BLaER1 (cell line): ENCODE measurements at regions not wholly inside any gene's neighbourhood (a gene's known extent, or its start where the extent isn't known, plus 50 kb on each side); places are given as distances from the start of the nearest gene placed in this dataset.

Source experiments
- H3K27ac ChIP-seq: shearing (Covaris generic); formaldehyde crosslinking; 2 replicates; pipeline ENCODE4 v1.8.1; 2022
- H3K27me3 ChIP-seq: shearing (Covaris generic); formaldehyde crosslinking; 2 replicates; pipeline ENCODE4 v1.8.1; 2022
- H3K36me3 ChIP-seq: shearing (Covaris generic); formaldehyde crosslinking; 2 replicates; pipeline ENCODE4 v1.8.1; 2022
- H3K4me1 ChIP-seq: shearing (Covaris generic); formaldehyde crosslinking; 2 replicates; pipeline ENCODE4 v1.8.1; 2022
- H3K4me2 ChIP-seq: shearing (Covaris generic); formaldehyde crosslinking; 2 replicates; pipeline ENCODE4 v1.8.1; 2022
- H3K4me3 ChIP-seq: shearing (Covaris generic); formaldehyde crosslinking; 2 replicates; pipeline ENCODE4 v1.8.1; 2022
- H3K9ac ChIP-seq: shearing (Covaris generic); formaldehyde crosslinking; 2 replicates; pipeline ENCODE4 v1.8.1; 2022
- H3K9me3 ChIP-seq: shearing (Covaris generic); formaldehyde crosslinking; 2 replicates; pipeline ENCODE4 v1.8.1; 2022
- H4K20me1 ChIP-seq: shearing (Covaris generic); formaldehyde crosslinking; 2 replicates; pipeline ENCODE4 v1.8.1; 2022
- Cebpa-rat ChIP-seq: shearing (Covaris generic); IDR thresholded peaks from 2 replicates; pipeline ENCODE4 v1.8.1; 2022

DNA sequence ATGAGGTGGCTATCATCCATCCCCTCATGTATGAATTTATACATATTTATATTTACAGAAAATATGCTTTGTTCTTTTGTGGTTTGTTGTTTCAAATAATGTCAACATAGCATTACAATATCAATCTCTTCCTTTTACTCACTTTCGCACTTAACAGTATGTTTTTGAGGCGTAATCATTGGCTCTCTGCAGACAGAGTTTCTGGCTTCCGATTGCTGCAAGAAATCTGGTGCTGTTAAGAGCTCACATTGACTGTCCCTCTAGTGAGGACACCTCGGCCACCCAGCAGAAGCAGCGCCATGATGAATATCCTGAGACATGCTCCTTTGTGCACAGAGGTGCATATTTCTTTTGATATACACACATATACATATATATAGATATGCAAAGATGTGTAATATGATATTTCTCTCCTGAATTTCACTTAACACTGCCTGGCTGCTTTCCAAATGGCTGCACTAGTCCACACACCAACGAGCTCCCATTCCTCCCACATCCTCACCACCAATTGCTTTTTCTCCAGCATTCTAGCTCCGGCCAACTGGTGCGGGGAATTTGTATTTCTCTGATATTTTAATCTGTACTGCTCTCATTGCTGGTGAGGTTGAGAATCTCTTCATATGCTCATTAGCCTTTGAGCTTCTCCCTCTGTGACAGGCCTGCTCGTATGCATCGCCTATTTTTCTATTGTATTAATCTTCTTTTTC lies 248.4 kb downstream of the SIPA1L2 start:
- no peak overlapping the region for H3K9ac ChIP-seq
- H3K27ac ChIP-seq, result no peak overlapping the region
- H3K9me3 ChIP-seq, result no peaks in the 10 kb centered on the region
- no peaks in the 10 kb centered on the region for H3K27me3 ChIP-seq
- H3K36me3 ChIP-seq, result no peaks in the 10 kb centered on the region
- H3K4me1 ChIP-seq, result peaks cover 4% of the 10 kb centered on the region
- no peak for TF ChIP-seq Cebpa-rat
- H4K20me1 ChIP-seq, result no peaks in the 10 kb centered on the region
- no peak overlapping the region for H3K4me2 ChIP-seq
- H3K4me3 ChIP-seq, result no peak overlapping the region

DNA sequence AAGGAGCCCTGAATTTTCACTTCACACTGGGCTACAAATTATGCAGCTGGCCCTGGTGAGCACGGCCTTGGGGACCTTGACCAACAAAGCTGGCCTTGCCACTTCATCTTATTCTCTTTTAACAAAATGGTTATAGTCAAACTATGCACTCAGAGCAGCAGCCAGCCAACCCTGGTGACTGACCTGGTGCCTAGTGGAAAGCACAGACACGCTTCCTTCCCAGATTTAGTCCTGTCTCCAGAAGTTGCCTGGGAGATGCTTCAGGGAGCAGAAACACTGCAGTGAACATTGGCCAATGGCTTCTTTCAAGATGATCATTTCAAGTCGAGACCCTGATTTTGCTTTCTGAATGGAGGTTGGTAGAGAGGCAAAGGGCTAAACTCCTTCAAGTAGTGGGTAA lies 249.3 kb downstream of the SIPA1L2 start:
- H3K4me1 ChIP-seq, result no peaks in the 10 kb centered on the region
- H3K9me3 ChIP-seq, result no peaks in the 10 kb centered on the region
- no peak overlapping the region for H3K9ac ChIP-seq
- no peak overlapping the region for H3K27ac ChIP-seq
- H3K4me2 ChIP-seq, result no peak overlapping the region
- no peaks in the 10 kb centered on the region for H4K20me1 ChIP-seq
- H3K27me3 ChIP-seq, result no peaks in the 10 kb centered on the region
- H3K36me3 ChIP-seq, result no peaks in the 10 kb centered on the region
- TF ChIP-seq Cebpa-rat, result no peak
- H3K4me3 ChIP-seq, result no peak overlapping the region

DNA sequence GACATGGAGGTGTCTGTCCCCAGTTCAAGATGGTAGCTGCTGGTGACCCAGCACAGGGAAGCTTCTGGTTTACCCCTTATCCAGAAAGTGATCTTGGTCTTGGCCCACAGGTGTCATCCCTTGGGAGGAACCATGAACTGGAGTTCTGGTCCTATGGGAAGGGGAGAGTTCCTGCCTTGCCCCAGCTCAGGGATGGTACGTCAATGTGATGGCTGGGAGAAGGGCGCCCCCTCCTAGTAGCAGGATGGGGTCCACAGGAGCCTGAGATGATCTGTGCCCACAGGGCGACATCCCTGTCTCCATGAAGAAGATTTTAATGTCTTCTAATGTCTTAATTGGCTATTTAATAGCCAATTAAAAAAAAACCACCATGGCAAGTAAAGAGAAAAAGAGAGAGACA lies 249.8 kb downstream of the SIPA1L2 start:
- Histone ChIP-seq H3K4me2 (no peak overlapping the region), H3K9me3 (no peaks in the 10 kb centered on the region), H3K27ac (no peak overlapping the region), H3K4me3 (no peak overlapping the region), H3K9ac (no peak overlapping the region), H3K36me3 (no peaks in the 10 kb centered on the region), H3K4me1 (no peaks in the 10 kb centered on the region), H4K20me1 (no peaks in the 10 kb centered on the region), H3K27me3 (no peaks in the 10 kb centered on the region)
- no peak for TF ChIP-seq Cebpa-rat

DNA sequence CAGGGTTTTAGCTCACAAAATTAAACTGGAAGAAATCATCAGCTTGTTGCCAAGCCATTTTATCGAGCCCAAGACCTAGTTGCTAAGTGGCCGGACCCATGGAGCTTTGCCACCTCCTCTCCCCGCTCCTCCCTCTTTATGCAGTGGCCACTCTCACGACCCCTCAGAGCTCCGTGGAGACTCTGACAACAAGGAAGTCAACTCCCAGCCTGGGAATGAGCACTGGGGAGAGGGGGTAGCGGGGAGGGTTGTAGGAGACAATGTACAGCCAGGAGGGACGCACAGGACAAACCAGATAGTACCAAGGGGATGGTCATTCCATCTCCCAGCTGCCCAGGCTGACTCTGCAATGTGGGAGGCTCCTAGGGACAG lies 250.9 kb downstream of the SIPA1L2 start:
- no peaks in the 10 kb centered on the region for H3K36me3 ChIP-seq

DNA sequence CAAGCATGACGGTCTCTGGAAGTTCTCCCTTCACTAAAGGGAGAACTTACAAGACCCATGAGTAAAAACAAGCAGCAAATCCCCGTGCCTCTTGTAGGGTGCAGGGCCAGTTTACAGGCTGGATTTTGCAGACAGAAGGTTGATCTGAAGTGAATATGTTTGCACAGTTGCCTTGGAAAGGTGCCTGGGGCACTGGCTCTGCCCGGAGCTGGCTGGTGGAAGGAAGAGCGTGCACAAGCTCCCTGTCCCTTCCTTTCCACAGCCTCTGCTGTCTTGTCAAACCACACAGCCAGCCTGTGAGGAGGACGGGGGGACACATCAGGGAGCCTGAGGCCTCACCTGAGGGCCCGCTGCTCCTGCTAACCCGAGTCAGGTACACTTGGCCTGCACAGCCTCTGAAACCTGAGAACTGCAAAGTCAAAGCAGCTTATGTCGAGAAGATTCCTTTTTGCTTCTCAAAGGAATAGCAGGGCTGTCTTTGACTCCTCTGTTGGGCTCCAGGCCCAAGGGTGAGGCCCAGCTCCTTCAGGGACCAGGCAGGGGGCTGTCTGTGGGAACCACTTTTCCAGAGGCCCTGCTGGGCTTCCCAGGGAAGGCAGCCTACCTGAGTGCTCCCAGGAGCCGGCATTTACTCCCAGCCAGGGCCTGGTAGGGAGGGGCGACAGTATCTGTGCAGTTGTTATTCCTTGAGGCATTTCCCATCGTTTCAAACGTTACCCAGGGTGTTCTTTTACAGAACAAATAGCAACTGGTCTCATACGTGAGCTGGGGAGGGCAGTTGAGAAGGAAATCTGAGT lies 251.5 kb downstream of the SIPA1L2 start:
- H3K9ac ChIP-seq, result no peak overlapping the region
- no peaks in the 10 kb centered on the region for H3K27me3 ChIP-seq
- no peaks in the 10 kb centered on the region for H4K20me1 ChIP-seq
- no peak overlapping the region for H3K4me3 ChIP-seq
- H3K4me2 ChIP-seq, result no peak overlapping the region
- no peaks in the 10 kb centered on the region for H3K36me3 ChIP-seq
- no peaks in the 10 kb centered on the region for H3K4me1 ChIP-seq
- no peaks in the 10 kb centered on the region for H3K9me3 ChIP-seq
- no peak overlapping the region for H3K27ac ChIP-seq
- no peak for TF ChIP-seq Cebpa-rat

More for the DNA sequence above, 250.9 kb downstream of the SIPA1L2 start:
- no peak overlapping the region for H3K4me2 ChIP-seq
- no peak overlapping the region for H3K9ac ChIP-seq
- no peaks in the 10 kb centered on the region for H4K20me1 ChIP-seq
- no peaks in the 10 kb centered on the region for H3K4me1 ChIP-seq
- H3K27me3 ChIP-seq, result no peaks in the 10 kb centered on the region
- no peak for TF ChIP-seq Cebpa-rat
- H3K9me3 ChIP-seq, result no peaks in the 10 kb centered on the region
- H3K27ac ChIP-seq, result no peak overlapping the region
- no peak overlapping the region for H3K4me3 ChIP-seq

DNA sequence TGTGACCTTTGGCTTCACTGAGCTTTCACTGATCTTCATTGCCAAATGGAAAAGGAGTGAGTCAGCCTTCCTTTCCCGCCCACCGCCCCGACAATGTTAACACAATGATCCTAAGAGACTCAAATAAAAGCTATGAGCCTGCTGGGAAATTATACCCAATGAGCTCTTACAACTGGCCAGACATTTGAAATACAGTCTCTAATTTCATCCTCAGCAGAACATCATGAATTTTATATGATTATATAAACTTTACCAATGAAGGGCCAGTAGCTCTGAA lies 252.5 kb downstream of the SIPA1L2 start:
- TF ChIP-seq Cebpa-rat, result no peak
- Histone ChIP-seq H4K20me1 (no peaks in the 10 kb centered on the region), H3K9me3 (no peaks in the 10 kb centered on the region), H3K4me3 (no peak overlapping the region), H3K4me2 (no peak overlapping the region), H3K4me1 (no peaks in the 10 kb centered on the region), H3K9ac (no peak overlapping the region), H3K27ac (no peak overlapping the region), H3K36me3 (no peaks in the 10 kb centered on the region), H3K27me3 (no peaks in the 10 kb centered on the region)

DNA sequence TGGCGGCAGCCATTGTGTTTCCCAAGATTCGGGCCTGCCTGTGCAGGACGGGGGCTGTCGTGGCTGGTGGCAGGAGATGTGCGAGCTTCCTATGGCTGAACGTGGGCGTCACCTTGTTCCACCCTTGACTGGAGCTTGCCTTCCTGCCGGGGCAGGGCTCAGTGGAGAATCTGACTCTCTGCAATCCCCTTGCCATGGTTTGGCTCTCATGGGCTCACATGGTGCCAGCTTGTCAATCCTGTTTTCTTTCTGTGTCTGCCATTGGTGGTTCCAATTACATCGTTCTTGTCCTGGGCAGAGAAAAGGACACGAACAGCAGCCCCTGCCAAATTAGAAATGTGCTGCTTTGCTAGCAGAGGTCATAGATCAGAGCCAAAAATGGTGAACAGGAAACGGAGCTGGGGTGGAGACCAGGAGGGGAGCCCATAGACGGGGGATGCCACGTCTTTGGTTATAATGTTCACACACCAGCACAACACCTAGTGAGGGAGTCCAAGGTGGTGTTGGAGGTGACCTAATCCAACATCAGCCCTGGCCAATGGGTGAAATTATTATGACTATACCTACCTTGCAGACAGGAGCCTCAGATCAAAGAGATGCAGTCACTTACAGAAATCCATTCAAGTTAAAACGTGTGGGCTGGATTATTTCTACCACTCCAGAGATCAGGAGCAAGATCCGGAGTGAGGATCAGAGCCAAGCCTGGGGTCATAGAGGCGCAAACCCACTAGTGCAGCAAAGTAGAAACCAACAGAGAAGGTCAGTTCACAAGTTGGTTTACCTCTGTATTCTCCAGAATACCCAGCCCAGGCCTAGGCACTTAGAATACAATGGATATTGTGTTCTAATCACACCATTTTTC lies 253.1 kb downstream of the SIPA1L2 start:
- Histone ChIP-seq H3K4me2 (no peak overlapping the region), H3K27ac (no peak overlapping the region), H3K4me1 (no peaks in the 10 kb centered on the region), H3K9me3 (no peaks in the 10 kb centered on the region), H3K9ac (no peak overlapping the region), H3K27me3 (no peaks in the 10 kb centered on the region), H4K20me1 (no peaks in the 10 kb centered on the region), H3K4me3 (no peak overlapping the region), H3K36me3 (no peaks in the 10 kb centered on the region)
- no peak for TF ChIP-seq Cebpa-rat

DNA sequence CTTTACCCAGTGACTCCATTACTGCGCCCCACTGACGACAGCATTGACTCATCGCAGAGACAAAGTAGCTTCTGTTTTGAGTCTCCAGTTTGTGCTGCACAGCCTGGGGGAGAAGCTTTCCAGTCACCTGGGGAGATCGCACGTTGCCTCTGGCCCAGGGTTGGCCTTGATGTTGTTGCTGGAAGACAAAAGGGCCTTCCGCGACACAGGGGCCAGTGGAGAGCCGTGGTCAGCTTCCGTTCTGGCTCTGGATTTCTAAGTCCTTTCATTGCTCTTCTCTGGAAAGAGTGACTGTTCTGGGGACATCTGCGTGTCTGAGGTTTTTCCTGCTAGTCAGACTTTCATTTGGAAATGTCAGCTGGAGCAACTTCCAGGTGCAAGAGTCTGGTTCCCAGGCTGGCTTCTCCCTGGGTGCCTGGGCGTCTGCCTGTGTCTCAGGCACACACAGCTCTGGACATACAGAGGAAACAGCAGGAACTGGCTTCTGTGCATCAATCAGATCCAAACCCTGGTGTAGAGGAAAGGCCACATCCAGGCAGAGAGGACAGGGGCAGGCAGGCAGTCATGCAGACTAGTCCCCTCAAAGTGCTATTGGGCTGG lies 257.0 kb downstream of the SIPA1L2 start:
- Histone ChIP-seq H3K4me2 (no peak overlapping the region), H3K36me3 (no peaks in the 10 kb centered on the region), H4K20me1 (no peaks in the 10 kb centered on the region), H3K4me1 (0 out of 2 replicates have a peak, but pooled peaks cover 6% of the 10 kb centered on the region), H3K9ac (no peak overlapping the region), H3K4me3 (no peak overlapping the region), H3K27ac (no peak overlapping the region), H3K9me3 (no peaks in the 10 kb centered on the region), H3K27me3 (no peaks in the 10 kb centered on the region)
- TF ChIP-seq Cebpa-rat, result no peak

DNA sequence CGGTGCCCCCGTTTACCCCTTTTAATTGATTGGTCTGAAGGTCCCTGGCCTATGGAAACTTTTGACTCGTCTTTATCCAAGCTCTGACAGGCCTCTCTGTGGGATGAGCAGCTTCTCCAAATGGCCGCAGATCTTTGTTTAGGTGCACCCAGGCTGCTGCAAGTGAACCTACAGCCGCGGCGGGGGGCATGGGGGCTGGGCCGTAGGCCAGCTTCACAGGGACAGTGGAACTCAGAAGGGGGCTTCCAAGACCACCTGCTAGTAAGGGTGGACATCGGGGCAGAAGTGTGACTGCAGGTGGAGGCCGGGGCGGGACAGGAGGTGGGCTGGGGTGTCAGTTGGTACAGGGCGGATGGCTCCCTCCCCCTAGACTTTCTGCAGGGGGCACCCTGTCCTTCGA lies 257.5 kb downstream of the SIPA1L2 start:
- Histone ChIP-seq H3K27ac (no peak overlapping the region), H3K4me1 (0 out of 2 replicates have a peak, but pooled peaks cover 6% of the 10 kb centered on the region), H3K4me3 (no peak overlapping the region), H3K9ac (no peak overlapping the region), H3K36me3 (no peaks in the 10 kb centered on the region), H4K20me1 (no peaks in the 10 kb centered on the region), H3K4me2 (no peak overlapping the region), H3K9me3 (no peaks in the 10 kb centered on the region), H3K27me3 (no peaks in the 10 kb centered on the region)
- no peak for TF ChIP-seq Cebpa-rat
